GM19043 (cell line): ENCODE measurements at regions not wholly inside any gene's neighbourhood (a gene's known extent, or its start where the extent isn't known, plus 50 kb on each side); places are given as distances from the start of the nearest gene placed in this dataset.
"Not testable (repeated sequence)": the region's sequence is repeated elsewhere in the genome, so short reads cannot be mapped to it uniquely, and the experiment has no call there.

Experiments
- ATAC-seq: cut with Tn5 transposase; IDR thresholded peaks from one replicate; pipeline ENCODE4 v1.9.1; 2021; ENCODE audit warnings: low read depth; ENCODE audit not compliant: unreplicated experiment

DNA sequence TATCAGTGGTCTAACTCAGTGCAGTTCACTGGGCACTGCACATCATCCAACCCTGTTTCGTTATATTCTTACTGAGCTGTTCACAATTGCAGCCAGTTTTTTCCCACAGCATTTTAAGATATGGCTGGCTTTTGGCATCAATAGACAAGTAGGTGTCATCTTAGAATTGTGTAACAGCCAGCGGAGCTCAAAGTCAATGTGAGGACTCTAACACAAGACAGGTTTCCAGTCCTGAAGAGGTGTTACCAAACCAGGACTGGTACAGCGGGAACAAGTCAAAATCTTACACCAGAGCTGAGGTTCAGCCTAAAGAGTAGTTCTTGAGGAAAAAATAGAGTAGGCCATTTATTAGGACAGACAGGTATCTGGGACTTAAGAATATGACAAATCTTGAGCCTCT lies 313.3 kb downstream of the SEC16B start:
- ATAC-seq = no peak

DNA sequence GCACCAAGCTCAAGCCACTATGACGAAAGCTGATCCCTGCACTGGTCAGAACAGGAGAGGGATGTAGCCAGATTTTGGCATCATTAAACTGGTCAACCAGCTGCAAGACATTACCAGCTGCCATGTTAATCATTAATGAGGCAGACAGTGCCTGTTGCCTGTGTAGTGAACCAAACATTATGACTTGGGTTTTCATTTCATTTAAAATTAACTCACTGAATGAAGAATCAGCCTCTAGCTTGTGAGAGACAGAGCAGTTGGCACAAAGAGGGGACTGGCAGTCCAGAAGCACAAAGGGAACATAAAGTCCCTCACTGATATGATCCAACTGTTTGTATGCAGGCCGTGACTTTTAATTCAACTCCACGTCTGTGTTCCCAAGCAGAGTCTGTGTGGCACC lies 318.9 kb downstream of the SEC16B start:
- no peak for ATAC-seq

DNA sequence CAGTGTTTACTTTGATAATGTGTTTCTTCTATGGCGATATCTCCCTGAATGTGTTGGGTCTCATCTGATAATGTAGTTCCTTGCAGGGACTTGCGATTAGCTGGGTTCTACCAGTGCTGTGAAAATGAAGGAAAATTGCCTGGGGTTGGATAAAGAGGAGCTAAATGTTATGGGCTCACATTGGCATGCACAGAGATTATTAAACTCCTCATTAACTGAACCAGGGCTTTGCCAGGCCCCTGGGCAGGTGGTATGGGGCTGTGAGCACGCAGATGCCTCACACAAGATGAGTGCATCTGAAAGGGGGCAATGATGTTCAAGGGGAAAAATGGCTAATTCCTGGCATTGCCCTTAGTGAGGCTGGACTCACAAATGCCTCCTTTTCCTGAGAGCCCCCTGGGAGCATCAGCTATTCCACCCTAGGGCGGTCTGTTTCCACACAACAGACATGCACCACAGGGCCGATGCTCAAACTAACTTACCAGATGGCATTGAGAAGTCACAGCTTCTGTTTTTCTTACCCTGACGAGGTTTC lies 321.1 kb downstream of the SEC16B start:
- no peak for ATAC-seq

DNA sequence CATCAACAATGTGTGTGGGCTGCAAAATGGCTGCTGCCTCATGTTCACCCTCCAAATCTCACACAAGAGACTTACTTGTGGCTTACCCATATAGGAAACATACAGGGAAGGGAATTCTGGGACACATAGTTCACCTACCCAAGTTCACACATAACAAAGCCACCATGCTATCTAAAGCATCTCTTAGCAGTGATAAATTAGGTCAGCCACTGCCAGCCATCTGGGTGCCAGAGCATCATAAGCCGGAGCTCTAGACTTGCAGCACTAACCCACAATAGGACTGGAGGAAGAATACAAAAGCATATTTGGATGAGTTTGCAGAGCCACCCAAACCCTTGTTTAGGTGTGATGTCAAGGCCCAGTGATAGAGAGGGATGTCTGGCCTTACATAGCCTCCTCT lies 321.7 kb downstream of the SEC16B start:
- no peak for ATAC-seq

DNA sequence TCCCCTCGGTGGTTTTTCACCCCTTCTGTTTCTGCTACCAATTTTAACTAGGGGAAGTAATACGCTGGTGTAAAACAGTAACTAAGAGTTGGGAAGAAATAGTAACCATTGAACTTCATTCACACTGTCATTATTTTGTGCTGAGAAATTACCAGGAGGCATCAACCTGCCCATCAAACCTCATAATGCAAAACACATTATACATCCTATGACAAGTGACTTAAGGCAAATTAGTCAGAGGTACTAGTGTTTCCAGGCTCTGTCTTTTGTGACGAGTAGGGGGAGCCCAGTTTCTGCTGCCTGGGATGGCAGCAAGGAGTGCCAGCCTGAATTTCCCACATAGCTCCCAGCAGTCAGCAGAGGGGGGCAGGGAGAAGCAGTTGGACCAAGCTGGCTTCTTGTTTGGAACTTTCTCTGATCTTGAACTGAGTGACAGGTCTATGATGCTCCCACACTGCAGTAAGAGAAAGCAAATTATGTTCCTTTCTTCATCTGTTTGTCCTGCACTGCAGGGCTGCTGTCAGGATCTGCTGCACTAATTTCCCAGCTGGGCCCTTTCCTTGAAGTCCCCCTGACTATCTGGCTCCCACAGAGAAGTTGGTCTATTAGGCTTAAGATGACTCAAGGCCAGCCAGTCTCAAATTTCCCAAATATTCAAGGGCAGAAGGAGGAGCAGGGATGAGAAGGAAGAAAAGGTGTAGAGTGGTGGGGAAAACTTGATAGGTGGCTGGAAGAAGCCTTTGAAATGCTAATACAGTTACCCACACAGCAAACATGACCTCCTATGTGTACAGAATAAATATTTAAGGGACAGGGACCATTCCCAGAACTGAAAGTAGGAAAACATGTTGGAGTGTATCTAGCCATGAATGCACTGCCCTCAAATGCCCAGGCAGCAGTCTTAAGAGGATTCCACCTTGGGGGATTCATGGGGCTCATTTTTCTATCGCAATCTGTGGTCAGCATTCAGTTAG lies 322.8 kb downstream of the SEC16B start:
- ATAC-seq = no peak

DNA sequence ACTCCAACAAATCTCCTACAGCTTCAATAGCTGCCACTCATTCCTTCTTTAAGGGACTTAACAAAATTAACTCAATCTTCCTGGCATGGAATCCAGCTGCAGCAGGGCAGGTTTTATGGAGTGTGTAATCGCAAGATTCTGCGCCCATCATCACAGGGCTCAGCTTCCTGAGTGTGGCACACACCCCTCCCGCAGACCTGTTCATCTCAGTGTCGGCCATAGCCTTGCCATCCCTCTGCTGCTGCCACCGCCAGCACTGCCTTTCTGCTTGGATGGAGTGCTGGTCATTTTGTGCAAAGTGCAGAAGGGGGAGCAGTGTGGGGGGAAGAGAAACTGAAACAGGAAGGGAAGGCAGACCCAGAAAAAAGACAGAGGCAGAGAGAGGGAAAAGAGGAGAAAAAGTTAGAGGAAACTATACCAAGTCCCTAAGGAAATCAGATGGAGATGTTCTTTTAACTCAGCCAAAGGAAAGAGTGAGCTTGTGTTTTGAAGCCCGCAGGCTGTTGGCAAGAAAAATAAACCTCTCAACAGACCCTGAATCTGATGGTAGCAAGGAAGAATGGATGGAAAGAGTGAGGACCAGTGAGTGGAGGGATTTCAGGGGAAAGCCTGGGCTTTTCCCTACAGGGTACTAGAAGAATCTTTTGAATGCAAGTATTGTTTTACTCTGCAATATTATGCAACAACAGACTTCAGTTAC lies 324.2 kb downstream of the SEC16B start:
- ATAC-seq = no peak

DNA sequence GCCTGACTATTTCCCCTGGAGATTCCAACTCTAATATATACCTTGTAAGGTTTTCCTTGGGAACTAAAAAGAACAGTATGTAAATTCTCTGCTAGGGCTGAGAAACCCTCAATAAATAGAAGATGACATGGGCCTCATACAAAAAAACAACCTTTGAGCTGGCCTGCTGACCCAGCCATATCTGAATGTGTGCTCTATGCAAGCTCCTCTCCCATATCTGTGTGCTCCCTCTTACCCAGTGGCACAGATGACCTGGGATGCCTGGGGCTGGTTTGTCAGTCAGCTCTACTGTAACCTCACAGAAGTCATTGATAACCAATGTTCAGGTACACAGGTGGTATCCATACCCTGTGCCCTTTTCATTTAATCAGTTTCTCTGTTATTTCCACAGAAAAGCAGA lies 329.2 kb downstream of the SEC16B start:
- no peak for ATAC-seq

DNA sequence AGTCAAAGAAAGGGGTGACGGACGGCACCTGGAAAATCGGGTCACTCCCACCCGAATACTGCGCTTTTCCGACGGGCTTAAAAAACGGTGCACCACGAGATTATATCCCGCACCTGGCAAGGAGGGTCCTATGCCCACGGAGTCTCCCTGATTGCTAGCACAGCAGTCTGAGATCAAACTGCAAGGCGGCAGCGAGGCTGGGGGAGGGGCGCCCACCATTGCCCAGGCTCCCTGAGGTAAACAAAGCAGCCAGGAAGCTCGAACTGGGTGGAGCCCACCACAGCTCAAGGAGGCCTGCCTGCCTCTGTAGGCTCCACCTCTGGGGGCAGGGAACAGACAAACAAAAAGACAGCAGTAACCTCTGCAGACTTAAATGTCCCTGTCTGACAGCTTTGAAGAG lies 335.7 kb downstream of the SEC16B start:
- not testable (repeated sequence) for ATAC-seq

DNA sequence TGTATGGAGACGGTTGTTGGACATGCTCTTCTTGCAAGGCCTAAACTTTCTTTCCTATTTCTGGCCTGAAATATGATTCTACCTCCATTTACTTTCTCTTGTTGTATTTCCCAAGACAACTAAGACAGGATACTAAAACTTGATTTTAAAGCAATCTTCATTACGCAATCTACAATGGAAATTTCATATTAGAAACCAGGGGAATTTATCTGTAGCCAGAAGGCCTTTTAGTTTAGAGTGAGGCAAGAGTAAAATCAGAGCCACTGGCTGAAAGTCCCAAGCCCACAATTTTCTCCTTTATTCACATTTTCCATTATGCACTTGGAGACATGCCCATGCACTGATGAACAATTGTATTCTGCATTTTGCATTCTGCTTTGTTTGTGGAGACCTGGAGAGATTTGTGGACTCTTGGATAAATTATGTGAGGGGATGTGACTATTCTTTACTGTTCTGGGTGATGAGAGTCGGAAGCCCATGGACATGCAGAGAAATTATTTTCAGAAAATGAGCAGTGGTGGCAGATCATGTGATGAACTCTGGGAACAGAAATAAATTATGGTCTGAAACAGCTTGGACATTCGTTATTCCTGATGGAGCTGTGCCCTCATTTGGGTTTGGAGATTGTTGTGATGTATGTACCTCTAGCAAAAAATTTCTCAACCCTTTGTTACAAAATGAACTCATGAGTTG lies 336.8 kb downstream of the SEC16B start:
- ATAC-seq = no peak

DNA sequence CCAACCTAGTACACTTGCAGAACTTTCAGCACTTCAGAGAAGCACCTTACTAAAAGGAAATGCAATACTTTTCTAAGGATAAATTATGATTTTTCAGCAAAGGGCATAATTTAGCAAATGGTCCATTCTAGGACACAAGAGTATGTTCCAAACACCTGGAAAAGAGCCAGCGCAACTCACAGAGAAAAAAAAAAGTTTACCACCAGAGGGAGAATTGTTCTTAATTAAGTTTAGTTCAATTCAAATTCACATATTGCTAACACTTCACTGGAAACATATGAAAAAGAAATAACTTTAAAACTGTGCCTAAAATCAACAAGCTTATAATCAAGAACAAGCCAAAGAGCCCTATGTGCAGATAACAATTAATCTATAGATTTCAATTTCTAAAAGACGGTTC lies 338.1 kb downstream of the SEC16B start:
- ATAC-seq = no peak

DNA sequence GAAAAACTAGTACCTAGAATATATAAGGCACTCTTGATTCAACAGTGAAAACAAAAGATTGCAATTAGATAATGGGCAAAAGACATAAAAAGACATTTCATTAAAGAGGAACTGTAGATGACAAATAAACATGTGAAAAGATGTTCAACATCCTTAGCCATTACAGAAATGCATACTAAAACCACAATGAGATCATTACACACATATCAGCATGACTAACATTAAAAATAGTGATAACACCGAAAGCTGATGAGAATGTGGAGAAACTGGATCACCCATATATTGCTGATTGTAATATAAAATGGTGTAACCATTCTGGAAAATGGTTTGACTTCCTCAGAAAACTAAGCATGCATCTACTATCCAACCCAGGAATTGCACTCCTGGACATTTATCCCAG lies 340.3 kb downstream of the SEC16B start:
- ATAC-seq = no peak

DNA sequence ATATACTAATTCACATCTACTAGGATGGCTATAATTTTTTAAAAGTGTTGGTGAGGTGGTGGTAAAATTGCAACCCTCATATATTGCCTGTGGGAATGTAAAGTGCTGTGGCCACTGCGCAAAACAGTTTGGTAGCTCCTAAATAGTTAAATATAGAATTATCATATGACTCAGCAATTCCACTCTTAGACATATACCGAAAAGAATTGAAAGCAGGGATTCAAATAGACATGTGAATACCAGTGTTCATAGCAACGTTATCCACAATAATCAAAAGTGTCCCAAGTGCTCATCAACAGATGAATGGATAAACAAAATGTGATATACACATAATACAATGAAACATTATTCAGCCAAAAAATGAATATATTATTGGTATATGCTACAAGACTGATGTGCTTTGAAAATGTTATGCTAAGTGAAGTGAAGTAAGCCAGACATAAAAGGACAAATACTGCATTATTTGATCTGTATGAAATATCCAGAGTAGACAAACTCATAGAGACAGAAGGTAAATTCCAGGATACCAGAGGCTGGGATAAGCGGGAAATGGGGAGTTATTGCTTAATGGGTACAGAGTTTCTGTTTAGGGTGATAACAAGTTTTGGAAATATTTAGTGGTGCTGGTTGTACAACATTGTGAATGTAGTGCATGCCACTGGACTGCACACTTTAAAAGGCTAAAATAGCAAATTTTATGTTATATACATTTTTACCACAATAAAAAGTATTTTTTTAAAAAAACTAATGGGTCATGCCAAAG lies 342.5 kb downstream of the SEC16B start:
- no peak for ATAC-seq

DNA sequence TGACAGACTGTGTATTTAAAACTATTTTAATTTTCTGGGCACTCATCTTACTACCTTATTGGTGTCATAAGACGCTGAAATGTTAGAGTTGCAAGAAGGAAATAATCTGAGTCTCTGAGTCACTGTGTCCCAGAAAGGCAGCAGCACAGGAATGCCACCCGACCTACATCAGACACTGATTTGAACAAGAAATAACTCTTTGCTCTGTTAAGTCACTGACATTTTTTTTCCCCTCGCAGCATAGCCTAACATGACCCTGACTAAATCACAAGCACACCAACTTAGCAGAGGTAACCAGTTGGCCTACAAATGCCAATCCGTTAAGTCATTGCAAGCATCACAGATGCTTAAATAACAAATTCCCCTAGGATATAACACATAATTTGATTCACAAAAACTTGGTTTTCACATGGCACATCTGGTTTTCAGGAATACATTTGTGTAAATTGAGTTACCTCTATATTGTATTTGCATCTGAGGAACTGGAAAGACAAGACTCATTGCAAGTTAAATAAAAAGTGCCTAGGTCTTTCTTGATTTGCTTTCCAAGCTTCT lies 349.1 kb downstream of the SEC16B start:
- no peak for ATAC-seq

DNA sequence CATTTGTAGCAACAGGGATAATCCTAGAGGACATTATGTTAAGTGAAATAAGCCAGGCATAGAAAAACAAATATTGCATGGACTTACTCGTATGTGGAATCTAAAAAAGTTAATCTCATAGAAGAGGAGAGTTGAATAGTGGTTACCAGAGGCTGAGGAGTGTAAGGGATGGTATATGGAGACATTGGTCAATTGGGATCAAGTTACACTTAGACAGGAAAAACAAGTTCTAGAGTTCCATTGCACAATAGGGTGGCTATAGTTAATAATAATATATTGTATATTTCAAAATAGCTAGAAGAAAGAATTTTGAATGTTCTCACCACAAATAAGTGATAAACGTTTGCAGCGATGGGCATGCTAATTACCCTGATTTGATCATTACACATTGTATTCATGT lies 354.6 kb downstream of the SEC16B start:
- ATAC-seq = no peak

DNA sequence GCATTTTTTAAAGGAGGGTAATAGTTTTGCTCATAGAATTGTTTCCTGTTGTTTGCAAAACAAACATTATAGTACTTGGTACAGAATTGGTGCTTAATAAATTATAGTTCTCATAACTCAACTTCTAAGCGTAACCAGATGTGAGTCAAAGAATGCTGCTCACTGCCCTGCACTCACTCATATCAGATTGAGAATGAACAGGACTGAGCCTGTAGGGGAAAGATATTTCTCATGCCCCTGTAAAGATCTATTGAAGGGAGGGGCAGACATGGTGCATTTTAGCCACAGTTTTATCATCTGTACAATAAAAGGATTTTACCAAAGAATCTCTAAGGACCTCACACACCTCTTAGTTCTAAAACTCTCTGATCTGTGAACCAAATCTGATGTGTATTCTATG lies 358.5 kb downstream of the SEC16B start:
- no peak for ATAC-seq

DNA sequence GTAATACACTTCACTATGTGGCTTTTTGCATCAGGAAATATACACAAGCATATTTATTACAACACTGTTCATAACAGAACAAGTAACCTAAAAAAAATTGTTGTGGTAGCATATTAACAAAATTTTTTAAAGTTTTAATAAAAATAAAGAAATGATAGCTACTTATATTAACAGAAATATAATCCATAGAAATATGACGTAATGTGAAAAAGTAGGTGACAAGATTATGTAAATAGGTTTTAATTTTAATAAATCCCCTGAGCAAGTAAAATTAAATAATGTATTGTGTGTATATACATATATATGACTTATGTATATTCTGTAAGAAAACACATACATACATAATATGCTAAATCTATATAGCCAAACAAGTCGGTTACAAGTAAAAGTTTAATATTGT lies 359.9 kb downstream of the SEC16B start:
- no peak for ATAC-seq

DNA sequence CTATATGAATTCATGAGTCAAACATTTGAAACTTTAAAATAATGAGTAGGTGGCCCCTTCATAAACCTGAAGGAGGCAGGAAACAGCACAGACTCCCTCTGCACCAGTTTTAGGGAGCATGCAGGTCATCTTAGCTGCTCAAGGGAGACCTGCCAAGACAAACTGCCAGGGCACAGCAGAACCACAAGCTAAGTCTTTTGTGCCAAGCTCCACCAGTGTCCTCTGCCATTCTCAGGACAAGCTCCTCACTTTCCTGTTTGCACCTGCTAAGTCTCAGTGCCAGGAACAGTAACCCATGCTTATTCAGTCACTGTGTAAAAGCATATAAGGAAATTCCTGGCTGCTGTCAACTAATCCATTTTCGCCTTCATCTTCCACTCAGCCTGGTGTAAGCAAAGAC lies 368.9 kb downstream of the SEC16B start:
- ATAC-seq = no peak

DNA sequence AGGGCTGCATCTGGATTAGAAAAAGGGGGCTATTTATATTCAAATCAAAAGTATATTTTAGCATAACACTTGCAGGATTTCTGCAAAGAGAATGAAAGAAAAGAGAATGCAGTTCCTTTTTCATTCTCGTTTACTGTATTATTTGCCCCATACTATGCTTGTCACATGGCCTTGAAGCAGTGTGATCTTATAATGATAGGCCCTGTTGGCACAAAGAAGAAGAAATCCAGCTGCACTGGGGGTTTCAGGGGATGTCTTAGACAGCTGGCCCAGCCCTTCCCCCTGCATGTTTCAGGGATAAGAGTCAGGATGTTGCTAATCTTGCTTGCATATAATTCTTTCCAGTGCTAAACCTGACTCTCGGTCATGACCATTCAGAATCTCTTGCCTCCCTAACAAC lies 369.5 kb downstream of the SEC16B start:
- no peak for ATAC-seq

DNA sequence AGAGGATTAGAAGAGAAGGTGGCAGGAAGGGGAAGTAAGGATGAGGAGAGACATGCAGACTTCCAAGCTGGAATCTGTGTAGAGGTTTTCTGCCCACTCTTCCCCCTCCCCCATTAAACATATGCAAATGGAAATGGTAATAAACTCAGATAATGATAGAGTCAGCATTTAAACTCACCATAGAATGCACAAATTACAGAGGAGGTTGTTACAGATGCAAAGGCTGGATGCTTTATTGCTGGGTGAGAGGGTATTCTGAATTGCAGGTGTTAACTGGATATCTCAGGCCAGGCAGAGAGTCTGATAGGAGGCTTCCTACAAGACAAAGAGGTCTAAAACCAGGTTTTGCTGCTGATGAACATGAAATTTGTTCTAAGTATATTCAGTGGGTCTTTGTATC lies 372.5 kb downstream of the SEC16B start:
- no peak for ATAC-seq

DNA sequence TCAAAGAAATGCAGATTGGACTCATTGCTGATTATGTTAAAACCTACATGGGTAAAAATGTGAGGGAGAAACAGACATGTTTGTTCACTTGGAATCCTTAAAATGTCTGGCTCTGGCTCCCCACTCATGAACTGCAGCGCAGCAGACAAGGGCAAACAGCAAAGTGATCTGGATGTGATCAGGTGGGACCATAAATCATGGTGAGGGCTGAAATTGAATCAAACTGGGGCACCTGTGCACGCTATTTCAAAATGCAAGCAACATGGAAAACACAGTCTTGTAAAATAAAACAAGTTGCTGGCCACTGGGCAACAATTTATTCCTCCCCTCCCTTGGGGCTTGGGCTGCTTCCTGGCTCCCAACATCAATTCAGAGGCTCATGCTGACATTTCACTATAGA lies 373.4 kb downstream of the SEC16B start:
- no peak for ATAC-seq
